Bone marrow (tissue), 2 donors: ENCODE measurements at regions not wholly inside any gene's neighbourhood (a gene's known extent, or its start where the extent isn't known, plus 50 kb on each side); places are given as distances from the start of the nearest gene placed in this dataset.
"Not testable (repeated sequence)": the region's sequence is repeated elsewhere in the genome, so short reads cannot be mapped to it uniquely, and the experiment has no call there.

Experiments
- DNase-seq, 2 donors: peaks; one replicate each; lab custom pipeline; 2025; lab: John Stamatoyannopoulos, UW

- DNase-seq, result not testable (repeated sequence)
Observed at GRCh38 chr1:149229813-149230212, 126.5 kb upstream of the NBPF9 start.

- not testable (repeated sequence) for DNase-seq
Observed at GRCh38 chr1:149234926-149235914, 131.9 kb upstream of the NBPF9 start.

- DNase-seq, result not testable (repeated sequence)
Observed at GRCh38 chr1:149237515-149237914, 134.2 kb upstream of the NBPF9 start.

GRCh38 chr1:149239897-149240508 is 136.7 kb upstream of the NBPF9 start:
- DNase-seq, result not testable (repeated sequence)

GRCh38 chr1:149240530-149240929 is 137.2 kb upstream of the NBPF9 start:
- not testable (repeated sequence) for DNase-seq

- DNase-seq, result not testable (repeated sequence)
Observed at GRCh38 chr1:149241272-149241671, 137.9 kb upstream of the NBPF9 start.

- not testable (repeated sequence) for DNase-seq
Observed at GRCh38 chr1:149243572-149243971, 140.2 kb upstream of the NBPF9 start.

- not testable (repeated sequence) for DNase-seq
Observed at GRCh38 chr1:149244621-149245020, 141.3 kb upstream of the NBPF9 start.

GRCh38 chr1:149246212-149246611 is 142.9 kb upstream of the NBPF9 start:
- not testable (repeated sequence) for DNase-seq

- DNase-seq, result not testable (repeated sequence)
Observed at GRCh38 chr1:149248610-149249009, 145.3 kb upstream of the NBPF9 start.

- DNase-seq, result not testable (repeated sequence)
Observed at GRCh38 chr1:149249850-149250467, 146.6 kb upstream of the NBPF9 start.

GRCh38 chr1:149254894-149255847 is 151.8 kb upstream of the NBPF9 start:
- DNase-seq, result not testable (repeated sequence)

GRCh38 chr1:149260284-149260683 is 156.9 kb upstream of the NBPF9 start:
- DNase-seq, result not testable (repeated sequence)

GRCh38 chr1:149260736-149261340 is 157.5 kb upstream of the NBPF9 start:
- DNase-seq, result not testable (repeated sequence)

GRCh38 chr1:149267287-149267686 is 163.9 kb upstream of the NBPF9 start:
- not testable (repeated sequence) for DNase-seq

- not testable (repeated sequence) for DNase-seq
Observed at GRCh38 chr1:149269001-149269702, 165.8 kb upstream of the NBPF9 start.

GRCh38 chr1:149269833-149270232 is 166.5 kb upstream of the NBPF9 start:
- DNase-seq, result not testable (repeated sequence)

- not testable (repeated sequence) for DNase-seq
Observed at GRCh38 chr1:149274493-149274892, 171.1 kb upstream of the NBPF9 start.

- not testable (repeated sequence) for DNase-seq
Observed at GRCh38 chr1:149275802-149276201, 172.5 kb upstream of the NBPF9 start.

- DNase-seq, result not testable (repeated sequence)
Observed at GRCh38 chr1:149276496-149276895, 173.1 kb upstream of the NBPF9 start.
